GM19025 (cell line): ENCODE measurements at regions not wholly inside any gene's neighbourhood (a gene's known extent, or its start where the extent isn't known, plus 50 kb on each side); places are given as distances from the start of the nearest gene placed in this dataset.
"Not testable (repeated sequence)": the region's sequence is repeated elsewhere in the genome, so short reads cannot be mapped to it uniquely, and the experiment has no call there.

Experiments used
- ATAC-seq: cut with Tn5 transposase; IDR thresholded peaks from one replicate; pipeline ENCODE4 v1.9.1; 2021; ENCODE audit warnings: mild to moderate bottlenecking, low read depth, moderate library complexity; ENCODE audit not compliant: unreplicated experiment

GRCh38 chr13:66237411-66238062 is 992.6 kb downstream of the PCDH9 start:
- no peak for ATAC-seq

DNA sequence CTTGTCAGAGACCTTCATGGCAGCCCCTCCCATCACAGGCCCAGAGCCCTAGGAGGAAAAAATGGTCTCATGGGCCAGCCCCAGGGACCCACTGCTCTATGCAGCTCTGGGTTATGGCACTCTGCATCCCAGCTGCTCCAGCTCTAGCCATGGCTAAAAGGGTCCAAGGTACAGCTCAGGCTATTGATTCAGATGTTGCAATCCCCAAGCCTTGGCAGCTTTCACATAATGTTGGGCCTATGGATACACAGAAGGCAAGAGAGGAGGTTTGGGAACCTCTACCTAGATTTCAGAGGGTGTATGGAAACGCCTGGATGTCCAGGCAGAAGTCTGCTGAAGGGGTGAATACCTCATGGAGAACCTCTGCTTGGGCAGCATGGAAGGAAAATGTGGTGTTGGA is 996.0 kb downstream of the PCDH9 start:
- no peak for ATAC-seq

DNA sequence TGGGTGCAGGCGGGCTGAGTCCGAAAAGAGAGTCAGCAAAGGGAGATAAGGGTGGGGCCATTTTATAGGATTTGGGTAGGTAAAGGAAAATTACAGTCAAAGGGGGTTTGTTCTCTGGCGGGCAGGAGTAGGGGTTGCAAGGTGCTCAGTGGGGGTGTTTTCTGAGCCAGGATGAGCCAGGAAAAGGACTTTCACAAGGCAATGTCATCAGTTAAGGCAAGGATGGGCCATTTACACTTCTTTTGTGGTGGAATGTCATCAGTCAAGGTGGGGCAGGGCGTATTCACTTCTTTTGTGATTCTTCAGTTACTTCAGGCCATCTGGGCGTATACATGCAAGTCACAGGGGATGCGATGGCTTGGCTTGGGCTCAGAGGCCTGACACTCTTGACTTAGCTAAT is 998.2 kb downstream of the PCDH9 start:
- not testable (repeated sequence) for ATAC-seq

- no peak for ATAC-seq
Measured at GRCh38 chr13:66225072-66225471, 1005.1 kb downstream of the PCDH9 start.

DNA sequence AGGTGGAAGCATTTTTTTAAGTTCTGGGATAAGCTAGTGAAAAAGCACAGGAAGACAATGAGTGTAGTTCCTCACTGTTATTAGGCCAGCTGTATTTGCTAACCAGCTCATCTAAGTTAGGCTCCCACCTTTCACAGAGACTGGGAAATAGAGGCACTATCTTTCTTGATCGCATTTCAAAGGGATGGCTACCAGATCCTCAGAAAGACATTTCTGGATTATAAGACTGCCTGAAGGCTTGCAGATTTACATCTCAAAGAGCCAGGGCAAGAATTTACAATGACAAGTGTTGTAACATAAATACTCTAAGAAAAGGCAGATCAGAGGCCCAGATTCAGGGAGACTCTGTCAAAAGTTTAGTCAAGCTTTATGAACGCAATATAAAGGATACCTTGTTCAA is 1005.5 kb downstream of the PCDH9 start:
- ATAC-seq, result no peak

DNA sequence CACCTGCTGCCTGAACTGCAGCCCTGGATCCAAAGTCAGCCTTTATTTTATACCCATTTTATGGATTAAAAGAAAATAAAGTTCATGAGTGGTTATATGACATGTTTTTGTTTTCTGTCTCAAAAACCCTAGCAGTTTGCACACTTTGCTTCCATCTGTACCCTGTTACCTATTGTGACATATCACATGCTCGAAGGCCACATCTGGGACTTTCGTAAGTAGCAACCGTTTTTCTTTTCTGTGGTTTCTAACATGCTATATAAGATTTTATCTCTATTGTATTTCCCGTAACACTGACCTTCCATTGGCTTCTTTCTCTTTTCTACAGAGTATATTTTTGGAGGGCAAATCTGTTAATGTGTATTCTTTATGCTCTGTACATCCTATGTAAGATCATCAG is 1007.2 kb downstream of the PCDH9 start:
- peak; percentile 43 for ATAC-seq

DNA sequence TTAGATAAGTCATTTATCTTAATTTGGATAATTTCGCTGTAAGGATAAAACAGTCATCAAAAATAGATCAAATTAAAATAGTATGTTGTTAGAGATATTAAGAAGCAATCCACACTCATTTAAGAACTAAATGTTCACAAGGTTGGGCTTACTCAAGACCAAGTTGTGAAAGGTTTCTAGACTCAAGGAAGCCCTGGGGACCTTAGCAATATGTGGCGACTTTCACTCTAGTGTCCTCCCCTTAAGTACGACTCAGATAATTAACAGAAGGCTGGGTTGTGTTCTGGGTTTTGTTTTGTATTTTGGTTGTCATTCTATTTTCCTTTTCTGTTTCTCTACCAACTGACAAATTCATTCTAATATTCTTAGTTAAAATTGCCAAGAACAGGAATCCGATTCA is 1008.0 kb downstream of the PCDH9 start:
- ATAC-seq, result peak; percentile 48

DNA sequence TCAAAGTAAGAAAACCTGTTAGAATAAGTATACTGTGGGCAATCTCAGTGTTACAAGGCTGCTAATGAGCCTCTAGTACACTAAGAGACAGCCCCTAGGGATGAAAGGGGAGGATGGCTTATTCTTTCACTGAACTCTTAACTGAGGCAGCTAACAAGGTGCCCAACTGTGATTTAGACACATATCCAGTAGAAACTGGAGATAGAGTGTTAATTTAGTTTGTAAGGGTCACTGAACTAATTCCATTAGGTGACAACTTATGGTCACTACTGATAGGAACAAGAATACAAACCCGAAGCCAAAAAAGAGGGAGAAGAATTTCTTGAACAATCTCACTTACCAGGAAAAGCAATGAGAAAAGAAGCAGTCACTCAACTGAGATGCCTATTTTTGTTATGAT is 1010.6 kb downstream of the PCDH9 start:
- no peak for ATAC-seq

DNA sequence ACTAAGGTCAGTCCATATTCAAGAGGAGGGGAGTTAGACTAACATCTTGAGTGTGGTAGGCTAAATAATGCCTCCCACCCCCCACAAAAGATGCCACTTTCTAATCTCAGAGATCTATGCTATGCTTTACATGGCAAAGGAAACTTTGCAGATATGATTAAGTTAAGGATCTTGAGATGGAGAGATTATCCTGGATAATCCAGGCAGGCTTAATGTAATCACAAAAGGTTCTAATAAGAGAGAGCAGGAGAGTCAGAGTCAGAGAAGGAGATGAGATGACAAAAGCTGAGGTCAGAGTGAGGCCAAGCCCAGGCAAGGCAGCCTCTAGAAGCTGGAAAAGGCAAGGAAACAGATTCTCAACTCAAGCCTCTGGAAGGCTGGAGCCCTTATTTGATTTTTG is 1011.6 kb downstream of the PCDH9 start:
- no peak for ATAC-seq

DNA sequence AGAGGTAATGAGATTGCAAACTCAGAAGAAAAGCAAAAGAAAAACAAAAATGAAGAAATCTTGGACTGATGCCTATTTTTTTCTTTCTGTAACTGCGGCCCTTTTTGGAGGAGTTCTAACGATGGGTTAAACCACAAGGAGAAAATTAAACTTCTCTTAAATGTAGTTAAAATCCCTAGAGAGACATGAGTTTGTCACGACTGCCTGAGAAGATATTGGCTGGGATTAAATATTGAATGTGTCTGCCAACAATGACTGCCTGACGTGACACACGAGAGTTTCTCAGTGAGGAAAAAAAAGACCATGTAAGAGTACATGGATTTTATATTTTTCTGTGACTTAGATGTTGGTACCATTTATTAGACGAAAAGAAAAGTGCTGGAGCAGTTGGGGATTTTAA is 1013.4 kb downstream of the PCDH9 start:
- no peak for ATAC-seq

- no peak for ATAC-seq
Measured at GRCh38 chr13:66214467-66214866, 1015.7 kb downstream of the PCDH9 start.

DNA sequence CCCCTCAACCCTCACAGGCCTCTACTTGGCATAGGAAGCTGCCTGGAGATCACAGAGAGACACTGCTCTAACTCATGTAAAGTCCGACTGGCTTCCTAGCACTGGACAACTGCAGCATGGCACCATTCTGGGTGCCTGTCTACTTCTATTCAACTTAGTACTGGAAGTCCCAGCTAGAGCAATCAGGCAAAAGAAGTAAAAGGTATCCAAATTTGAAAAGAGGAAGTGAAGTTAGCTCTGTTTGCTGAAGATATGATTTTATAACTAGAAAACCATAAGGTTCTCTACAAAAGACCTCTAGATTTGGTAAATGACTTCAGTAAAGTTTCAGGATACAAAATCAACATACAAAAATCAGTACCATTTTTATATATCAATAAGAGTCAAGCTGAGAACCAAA is 1017.6 kb downstream of the PCDH9 start:
- ATAC-seq, result peak; percentile 45

DNA sequence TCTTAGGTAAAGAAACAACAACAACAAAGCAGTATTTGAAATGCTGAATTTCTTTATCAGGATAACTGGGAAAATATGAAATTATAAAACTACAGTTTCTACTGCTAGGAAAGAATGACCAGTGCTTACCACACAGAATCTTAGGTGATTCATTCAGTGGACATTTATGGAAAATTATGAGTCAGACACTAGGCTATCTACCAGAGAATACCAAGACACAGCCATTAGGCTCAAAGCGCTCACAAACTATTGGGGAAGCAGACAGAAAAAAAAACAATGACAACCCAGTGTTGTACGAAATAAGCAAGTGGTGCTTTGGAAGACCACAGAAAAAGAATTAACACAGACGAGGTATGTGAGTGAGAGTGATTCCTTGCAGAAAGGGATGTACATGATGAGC is 1019.5 kb downstream of the PCDH9 start:
- ATAC-seq, result no peak

- no peak for ATAC-seq
Measured at GRCh38 chr13:66208589-66208988, 1021.5 kb downstream of the PCDH9 start.

DNA sequence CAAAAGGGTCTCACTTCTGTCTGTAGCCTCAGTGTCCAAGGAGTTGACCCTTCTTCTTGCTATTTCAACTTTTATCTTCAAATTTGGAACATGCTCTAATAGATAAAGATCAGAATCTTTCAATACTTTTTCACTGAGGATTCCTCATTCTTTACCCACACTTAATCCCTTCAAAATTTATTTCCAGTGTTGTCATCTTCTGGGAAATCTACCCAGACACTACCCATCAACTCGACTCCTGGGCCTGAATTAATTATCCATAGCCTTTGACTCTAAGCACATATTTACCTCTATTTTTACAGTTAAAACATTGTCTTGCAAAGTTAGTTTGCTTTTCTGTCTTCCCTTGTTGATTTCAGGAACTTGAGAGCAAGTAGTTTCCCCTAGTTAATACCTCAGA is 1022.5 kb downstream of the PCDH9 start:
- ATAC-seq, result no peak

GRCh38 chr13:66205807-66206206 is 1024.3 kb downstream of the PCDH9 start:
- no peak for ATAC-seq

GRCh38 chr13:66200555-66200954 is 1029.6 kb downstream of the PCDH9 start:
- ATAC-seq, result no peak

GRCh38 chr13:66195238-66195637 is 1034.9 kb downstream of the PCDH9 start:
- ATAC-seq, result no peak

- no peak for ATAC-seq
Measured at GRCh38 chr13:66189986-66190385, 1040.2 kb downstream of the PCDH9 start.

GRCh38 chr13:66180836-66181235 is 1049.3 kb downstream of the PCDH9 start:
- ATAC-seq, result no peak

DNA sequence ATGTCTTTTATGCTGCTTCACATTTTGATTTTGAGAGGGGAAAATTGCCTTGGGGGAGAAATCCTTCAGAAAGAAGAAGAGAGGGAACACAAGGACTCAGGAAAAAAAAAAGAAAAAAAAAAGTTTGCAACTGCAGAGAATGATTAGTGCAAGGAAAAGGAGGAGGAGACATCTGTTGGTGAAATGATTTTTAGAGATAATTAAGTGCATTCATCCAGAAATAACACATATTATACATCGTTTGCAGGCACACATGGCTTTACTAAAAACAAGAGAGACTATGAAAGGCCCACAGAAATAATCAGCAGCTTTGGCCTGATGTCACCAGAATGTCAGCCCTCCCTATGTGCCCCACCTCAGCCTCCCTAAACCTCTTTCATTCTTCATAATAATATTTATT is 1058.2 kb downstream of the PCDH9 start:
- no peak for ATAC-seq

- no peak for ATAC-seq
Measured at GRCh38 chr13:66162470-66162869, 1067.7 kb downstream of the PCDH9 start.

DNA sequence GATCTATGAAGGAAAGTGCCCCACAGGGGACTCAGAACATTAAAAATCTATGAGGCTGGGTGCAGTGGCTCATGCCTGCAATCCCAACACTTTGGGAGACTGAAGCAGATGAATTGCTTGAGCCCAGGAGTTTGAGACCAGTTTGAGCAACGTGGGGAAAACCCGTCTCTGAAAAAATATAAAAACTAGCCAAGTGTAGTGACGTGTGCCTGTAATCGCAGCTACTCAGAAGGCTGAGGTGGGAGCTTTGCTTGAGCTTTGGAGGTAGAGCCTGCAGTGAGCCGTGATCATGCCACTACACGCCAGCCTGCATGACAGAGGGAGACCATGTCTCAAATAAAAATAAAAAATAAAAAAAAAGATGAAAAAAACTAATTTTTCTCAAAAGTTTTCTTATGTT is 1070.6 kb downstream of the PCDH9 start:
- no peak for ATAC-seq
